GM12878 (cell line): ENCODE measurements at regions not wholly inside any gene's neighbourhood (a gene's known extent, or its start where the extent isn't known, plus 50 kb on each side); places are given as distances from the start of the nearest gene placed in this dataset.

Experiments
- ATAC-seq: fragments of 200-7000 bp; cut with Tn5 transposase; 3 replicates; pipeline ENCODE4 v1.9.1; 2020; ENCODE audit warnings: mild to moderate bottlenecking, moderate library complexity
- BruUV-seq: library from RNA; stranded (reverse); fragments of 400-500 nt; replicated peaks from 2 replicates; lab custom pipeline; 2021; lab: Mats Ljungman, UMichigan
- CTCF ChIA-PET: fragments of 300-600 bp; sonication (Branson Sonifier 250); formaldehyde crosslinking; extraction: SDS; loops from one replicate; lab custom pipeline; 2021; ENCODE audit warnings: inconsistent platforms; lab: Yijun Ruan, JAX
- POLR2A ChIA-PET: fragments of 350-600 bp; formaldehyde crosslinking; extraction: SDS; loops from one replicate; lab custom pipeline; 2021; ENCODE audit warnings: inconsistent platforms; lab: Charles Lee
- RAD21 ChIA-PET: fragments of 300-600 bp; sonication (Branson Sonifier 250); formaldehyde crosslinking; loops from one replicate; lab custom pipeline; 2023; ENCODE audit warnings: antibody characterized with exemption; ENCODE audit not compliant: unreplicated experiment; lab: Charles Lee
- SMC1A ChIA-PET: fragments of 300-600 bp; sonication (Branson Sonifier 250); formaldehyde crosslinking; loops from one replicate; lab custom pipeline; 2023; ENCODE audit not compliant: unreplicated experiment, uncharacterized antibody; lab: Charles Lee
- DNase-seq: peaks from one replicate; pipeline ENCODE4 v3.0.0-alpha.2; 2011; ENCODE audit warnings: low read depth, low spot score
- FAIRE-seq: peaks from 3 replicates; lab custom pipeline; 2011; peaks lifted over from hg19 to GRCh38; lab: Jason Lieb, UNC
- H2AFZ ChIP-seq: 2 replicates; pipeline ENCODE4 v1.6.0; 2011; ENCODE audit warnings: low read depth, low read length, control low read depth; ENCODE audit not compliant: control insufficient read depth
- H3K27ac ChIP-seq: 2 replicates; pipeline ENCODE4 v1.5.1; 2011; ENCODE audit warnings: control low read depth; ENCODE audit not compliant: control insufficient read depth, insufficient read depth
- H3K27me3 ChIP-seq, 2 experiments: replicated peaks in 1 of 2; 2 replicates each; pipeline versions ENCODE4 v1.6.0 to v1.6.1; 2011; ENCODE audit warnings: low read length in 1 of 2; ENCODE audit not compliant: control insufficient read depth in 2 of 2, insufficient read depth in 2 of 2
- H3K36me3 ChIP-seq, 2 experiments: 2 replicates each; pipeline ENCODE4 v1.5.1; 2011; ENCODE audit warnings: low read length in 1 of 2; ENCODE audit not compliant: control insufficient read depth in 2 of 2, insufficient read depth in 2 of 2
- H3K4me1 ChIP-seq: 2 replicates; pipeline ENCODE4 v1.6.1; 2011; ENCODE audit warnings: mild to moderate bottlenecking, low read length, moderate library complexity, mixed read lengths; ENCODE audit not compliant: control insufficient read depth, insufficient read depth
- H3K4me2 ChIP-seq: 2 replicates; pipeline ENCODE4 v1.6.0; 2011; ENCODE audit warnings: control low read depth; ENCODE audit not compliant: control insufficient read depth, insufficient read depth
- H3K4me3 ChIP-seq: fragments of 200-600 bp; sonication (generic); 2 replicates; pipeline ENCODE4 v1.5.1; 2016
- H3K79me2 ChIP-seq: 2 replicates; pipeline ENCODE4 v1.6.0; 2011; ENCODE audit warnings: low read length; ENCODE audit not compliant: control insufficient read depth, insufficient read depth
- H3K9ac ChIP-seq: 2 replicates; pipeline ENCODE4 v1.8.0; 2011; ENCODE audit warnings: low read length, control low read depth, mixed read lengths; ENCODE audit not compliant: control insufficient read depth, insufficient read depth
- H3K9me3 ChIP-seq: replicated peaks from 3 replicates; pipeline ENCODE4 v1.5.1; 2011; ENCODE audit warnings: mild to moderate bottlenecking, low read length; ENCODE audit not compliant: control insufficient read depth, insufficient read depth
- H4K20me1 ChIP-seq: 2 replicates; pipeline ENCODE4 v1.6.0; 2011; ENCODE audit not compliant: control insufficient read depth, insufficient read depth
- BMI1 ChIP-seq: fragments of 450-650 bp; IDR thresholded peaks from 2 replicates; pipeline ENCODE4 v1.6.1; 2016; ENCODE audit warnings: mild to moderate bottlenecking, moderate library complexity, borderline replicate concordance
- CHD2 ChIP-seq: IDR thresholded peaks from 2 replicates; pipeline ENCODE4 v1.6.1; 2011; ENCODE audit warnings: low read depth, low read length, improper control_type of control experiment, borderline replicate concordance
- IRF5 ChIP-seq: fragments of 450-650 bp; IDR thresholded peaks from 2 replicates; pipeline ENCODE4 v1.6.1; 2017; ENCODE audit warnings: borderline replicate concordance
- MAX ChIP-seq: IDR thresholded peaks from 2 replicates; pipeline ENCODE4 v1.6.1; 2012; ENCODE audit warnings: low read depth, low read length, improper control_type of control experiment
- MXI1 ChIP-seq: fragments of 150-350 bp; IDR thresholded peaks from 2 replicates; pipeline ENCODE4 v1.6.1; 2011; ENCODE audit warnings: low read depth, mild to moderate bottlenecking, inconsistent platforms, low read length, improper control_type of control experiment
- MYC ChIP-seq: IDR thresholded peaks from 2 replicates; pipeline ENCODE4 v1.6.1; 2011; ENCODE audit warnings: mild to moderate bottlenecking, low read length, moderate library complexity, inconsistent platforms; ENCODE audit not compliant: insufficient read depth, insufficient replicate concordance, insufficient read length, severe bottlenecking
- NFIC ChIP-seq: IDR thresholded peaks from 2 replicates; pipeline ENCODE4 v1.6.1; 2012; ENCODE audit warnings: low read depth, mild to moderate bottlenecking, inconsistent platforms, low read length, moderate library complexity
- POU2F2 ChIP-seq: IDR thresholded peaks from 3 replicates; pipeline ENCODE4 v1.6.1; 2011; ENCODE audit warnings: low read depth, mild to moderate bottlenecking, low read length, borderline replicate concordance
- RB1 ChIP-seq: fragments of 450-650 bp; formaldehyde crosslinking; IDR thresholded peaks from 2 replicates; pipeline ENCODE4 v1.6.1; 2017; ENCODE audit warnings: mild to moderate bottlenecking, borderline replicate concordance
- RCOR1 ChIP-seq: conservative IDR thresholded peaks from 2 replicates; pipeline ENCODE4 v1.6.1; 2012; ENCODE audit warnings: low read depth, low read length, improper control_type of control experiment
- SMAD1 ChIP-seq: fragments of 450-650 bp; IDR thresholded peaks from 2 replicates; pipeline ENCODE4 v1.6.1; 2018; ENCODE audit warnings: mild to moderate bottlenecking, low read depth; ENCODE audit not compliant: partially characterized antibody
- TCF12 ChIP-seq: IDR thresholded peaks from 2 replicates; pipeline ENCODE4 v1.6.1; 2011; ENCODE audit warnings: low read depth, mild to moderate bottlenecking, low read length
- ZBTB11 ChIP-seq: fragments of 450-650 bp; formaldehyde crosslinking; IDR thresholded peaks from 2 replicates; pipeline ENCODE4 v1.5.0; 2022; ENCODE audit warnings: mild to moderate bottlenecking, missing genetic modification characterization
- ZNF217 ChIP-seq: fragments of 450-650 bp; IDR thresholded peaks from 2 replicates; pipeline ENCODE4 v1.6.1; 2017; ENCODE audit warnings: antibody characterized with exemption, mild to moderate bottlenecking
- ZSCAN29 ChIP-seq: fragments of 450-650 bp; IDR thresholded peaks from 2 replicates; pipeline ENCODE4 v1.6.1; 2017; ENCODE audit warnings: mild to moderate bottlenecking, moderate library complexity
- WGBS: methylation state at CpG from one replicate; pipeline ENCODE4 v1.1.6; 2016; ENCODE audit warnings: low lambda C conversion rate; ENCODE audit not compliant: insufficient replicate concordance, insufficient coverage; ENCODE audit errors: missing lambda C conversion rate; 5-methylcytosine and 5-hydroxymethylcytosine counted together
- in situ Hi-C: fragments of 300-500 bp; cut with MboI; formaldehyde crosslinking; loops from 9 replicates; pipeline ENCODE4 v1.14.3; 2018; ENCODE audit warnings: mixed read lengths
- intact Hi-C: fragments of 100-400 bp; cut with micrococcal nuclease; formaldehyde crosslinking; loops from one replicate; pipeline ENCODE4 v1.14.2; 2022; ENCODE audit not compliant: unreplicated experiment

- peaks cover 0 to 2% of the 10 kb centered on the region in 2 experiments; a peak in 1 of 4 replicates for H3K27me3 ChIP-seq
- H2AFZ ChIP-seq: no peak overlapping the region
- H3K9me3 ChIP-seq: no peaks in the 10 kb centered on the region
- no peak for ATAC-seq
- no peaks in the 10 kb centered on the region for H4K20me1 ChIP-seq
- intact Hi-C loops: no loop called here
- ChIA-PET RAD21 (no interaction called here), POLR2A (no interaction called here), SMC1A (interaction anchor here (1.2 kb wide), 1 partner anchor 463 kb away, joined by 3 read pairs; no protein-coding TSS in a partner anchor), CTCF (no interaction called here)
- H3K27ac ChIP-seq: no peak overlapping the region
- in situ Hi-C loops: no loop called here
- H3K79me2 ChIP-seq: no peaks in the 10 kb centered on the region
- H3K4me3 ChIP-seq: no peak overlapping the region
- FAIRE-seq: no peak
- TF ChIP-seq ZBTB11 (CRISPR knock-in tag): no peak
- no peak for TF ChIP-seq ZSCAN29
- no peak for TF ChIP-seq POU2F2
- no peak for TF ChIP-seq SMAD1
- no peak for TF ChIP-seq BMI1
- TF ChIP-seq CHD2: no peak
- TF ChIP-seq NFIC: no peak
- no peak for TF ChIP-seq RB1
- TF ChIP-seq MAX: no peak
- TF ChIP-seq ZNF217: no peak
- TF ChIP-seq RCOR1: no peak
- no peak for TF ChIP-seq MXI1
- no peak for TF ChIP-seq MYC
- TF ChIP-seq IRF5: no peak
- TF ChIP-seq TCF12: no peak
- H3K4me2 ChIP-seq: no peak overlapping the region
- no peak for DNase-seq
- H3K4me1 ChIP-seq: no peaks in the 10 kb centered on the region
- WGBS: 47% methylated on average over 4 of the region's 4 CpGs
- BruUV-seq: no TSS peak
- H3K36me3 ChIP-seq: no peaks in the 10 kb centered on the region
- no peak overlapping the region for H3K9ac ChIP-seq
Measured at GRCh38 chr4:75211422-75211821, 278.5 kb downstream of the PARM1 start.
